Hindlimb muscle (tissue), 1 donor: ENCODE measurements at regions not wholly inside any gene's neighbourhood (a gene's known extent, or its start where the extent isn't known, plus 50 kb on each side); places are given as distances from the start of the nearest gene placed in this dataset.

Experiments
- DNase-seq: peaks from one replicate; pipeline ENCODE4 v3.0.0-alpha.2; 2013

DNA sequence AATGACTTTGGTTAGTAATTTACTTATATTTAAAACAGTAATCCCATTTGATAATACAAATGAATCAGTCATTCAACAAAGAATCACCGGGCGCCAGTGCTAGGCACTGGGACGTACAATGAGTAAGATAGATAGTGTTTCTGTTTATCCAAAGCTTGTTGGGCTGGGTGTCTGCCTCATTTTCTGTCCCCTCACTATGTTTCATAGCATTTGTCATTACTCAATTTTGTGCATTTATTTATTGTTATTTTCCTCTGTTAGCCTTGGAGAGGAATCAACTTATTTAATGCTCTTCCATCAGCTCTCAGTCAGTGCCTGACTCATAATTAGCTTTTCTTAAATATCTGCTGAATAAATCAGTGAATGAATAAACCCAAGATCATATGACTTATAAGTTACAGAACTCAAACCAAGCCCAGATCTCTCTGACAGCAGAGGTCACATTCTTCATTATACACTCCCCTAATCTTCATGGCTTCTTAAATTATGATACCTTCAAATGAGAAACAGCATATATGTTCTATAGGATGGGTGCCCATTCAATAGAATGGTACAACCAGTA, 86.2 kb downstream of the TSPAN8 start:
- DNase-seq, result no peak

DNA sequence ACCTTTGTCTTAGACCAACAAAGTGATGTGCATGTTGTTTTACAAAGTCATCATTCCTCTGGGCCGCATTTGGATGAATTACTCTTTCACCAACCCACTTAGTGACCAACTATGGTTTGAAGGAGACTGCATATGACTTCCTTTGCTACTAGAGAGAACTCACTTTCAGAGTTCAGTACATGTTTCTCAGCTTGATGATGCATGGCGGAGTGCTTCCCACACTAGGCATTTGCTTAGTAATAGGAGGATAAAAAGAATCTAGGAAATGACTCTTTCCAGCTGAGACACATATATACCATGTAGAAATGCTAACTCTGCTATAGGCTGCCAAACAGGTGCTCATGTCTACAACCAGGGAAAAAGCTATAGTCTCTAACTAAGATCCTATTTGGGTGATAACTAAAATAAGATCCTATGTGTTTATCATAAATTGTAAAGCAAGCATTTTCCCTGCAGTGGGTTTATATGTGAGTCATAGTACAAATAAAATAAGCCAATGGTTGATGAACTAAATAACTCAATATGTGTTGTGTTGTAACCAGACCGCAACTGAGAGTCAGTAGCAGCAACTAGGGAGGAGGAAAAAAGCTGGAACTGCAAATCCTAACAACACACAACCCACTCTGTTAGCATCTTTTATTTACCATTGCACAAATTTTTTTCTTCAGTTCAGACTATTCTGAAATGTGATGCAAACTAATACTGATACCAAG, 87.2 kb downstream of the TSPAN8 start:
- DNase-seq, result no peak

DNA sequence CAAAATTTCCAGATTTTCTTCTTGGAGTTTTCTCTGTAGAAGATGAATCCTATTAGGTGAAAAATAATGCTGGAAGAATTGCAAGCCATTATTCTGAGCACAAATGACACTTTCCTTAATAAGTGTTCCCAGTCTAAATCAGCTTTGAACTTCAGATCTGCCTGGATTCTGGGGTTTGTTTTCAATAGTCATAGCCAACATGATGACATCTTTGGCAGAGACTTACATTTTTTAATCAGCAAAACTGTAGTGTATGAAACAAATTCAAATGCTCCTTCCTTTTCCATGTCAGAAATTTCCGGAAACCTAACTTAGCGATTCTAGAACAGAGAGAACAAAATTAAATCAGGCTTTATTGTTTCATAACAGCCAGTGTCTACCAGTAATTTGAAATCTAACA, 88.5 kb downstream of the TSPAN8 start:
- peak; percentile 36 for DNase-seq

DNA sequence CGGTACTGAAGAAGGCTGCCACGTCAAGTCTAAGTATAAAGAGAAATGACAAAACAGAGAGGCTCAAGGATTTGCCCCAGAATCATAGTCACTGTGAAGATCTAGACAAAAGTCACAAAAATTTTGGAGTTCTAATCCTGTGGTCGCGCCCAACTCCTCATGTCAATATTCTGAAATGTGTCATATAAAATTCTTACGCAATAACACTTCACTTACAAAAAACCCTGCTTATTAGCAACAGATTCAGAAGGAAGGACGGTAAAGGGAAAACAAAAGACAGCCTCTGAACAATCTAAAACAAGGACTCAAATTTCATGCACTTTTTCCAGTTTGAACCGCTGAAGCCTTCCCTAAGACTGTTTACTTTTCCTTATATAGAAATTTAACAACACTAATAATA, 94.7 kb downstream of the TSPAN8 start:
- DNase-seq, result no peak

DNA sequence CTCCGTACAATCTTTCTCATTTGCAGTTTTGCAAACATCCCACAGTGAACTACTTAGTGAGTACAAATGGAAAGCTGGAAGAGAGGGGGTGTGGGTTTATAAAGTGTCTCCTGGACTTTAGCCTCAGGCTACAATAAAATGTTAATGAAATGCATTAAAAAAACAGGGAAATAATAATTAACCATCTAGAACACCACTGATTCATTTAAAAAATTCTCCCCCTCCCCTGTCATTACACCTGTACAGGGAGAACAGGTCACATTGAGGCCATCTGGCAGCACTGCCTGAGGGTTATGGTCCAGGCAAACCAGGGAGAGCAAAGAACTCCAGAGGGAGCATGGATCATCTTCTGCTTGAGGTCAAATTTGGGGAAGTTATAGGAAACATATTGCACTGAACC, 96.3 kb downstream of the TSPAN8 start:
- no peak for DNase-seq

DNA sequence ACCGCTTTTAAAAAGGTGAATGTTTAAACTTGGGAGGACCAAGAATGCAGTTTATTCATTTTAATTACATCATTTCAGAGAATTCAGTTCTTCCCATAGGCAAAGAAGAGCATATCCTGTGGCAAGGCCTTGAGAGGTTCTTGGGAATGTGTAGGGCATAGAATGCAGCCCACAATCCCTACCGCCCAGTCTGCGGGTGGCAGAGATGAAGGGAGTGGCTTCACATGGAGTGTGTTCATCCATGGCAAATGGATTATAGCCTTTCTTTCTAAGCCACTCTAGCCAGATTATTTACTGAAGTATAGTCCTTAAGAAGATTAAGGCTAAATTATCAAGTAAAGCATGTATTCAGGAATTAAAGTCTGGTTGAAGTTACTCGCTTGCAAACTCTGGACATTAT, 97.4 kb downstream of the TSPAN8 start:
- DNase-seq, result no peak

DNA sequence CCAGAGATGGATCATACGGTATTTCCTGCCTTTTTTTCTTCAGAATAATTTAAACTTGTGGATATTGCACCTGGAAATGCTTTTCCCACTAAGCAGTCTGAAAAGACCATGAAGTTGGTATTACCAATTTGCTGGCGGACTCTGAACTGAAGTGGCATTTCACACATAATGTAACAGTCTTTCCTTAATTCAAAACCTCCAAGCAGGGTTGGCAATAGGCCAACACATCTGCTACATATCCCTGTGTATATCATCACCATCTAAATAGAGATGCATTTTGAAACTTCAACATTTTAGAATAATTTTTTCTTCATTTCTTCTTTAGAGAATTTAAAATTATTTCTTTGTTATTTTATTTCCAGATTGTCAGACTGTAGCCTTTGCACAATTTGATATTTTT, 100.5 kb downstream of the TSPAN8 start:
- peak; percentile 63 for DNase-seq

DNA sequence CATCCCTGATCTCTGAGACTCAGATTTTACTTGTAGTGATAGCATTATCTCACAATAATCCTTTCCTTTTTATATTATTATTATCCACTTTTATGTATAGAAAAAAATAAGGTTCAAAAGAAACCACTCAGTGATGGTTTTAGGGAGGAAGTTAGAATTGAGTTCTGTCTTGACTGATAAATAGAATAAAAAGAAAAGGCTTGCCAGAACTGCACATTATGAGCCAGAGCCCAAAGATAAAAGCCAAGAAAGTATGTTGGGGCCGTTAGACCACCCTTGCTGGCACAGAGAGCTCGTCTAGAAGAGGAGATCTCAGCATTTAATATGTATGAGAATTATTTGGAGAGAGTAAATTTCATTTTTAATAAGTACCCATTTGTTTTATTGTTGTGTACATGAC, 103.2 kb downstream of the TSPAN8 start:
- DNase-seq, result no peak

DNA sequence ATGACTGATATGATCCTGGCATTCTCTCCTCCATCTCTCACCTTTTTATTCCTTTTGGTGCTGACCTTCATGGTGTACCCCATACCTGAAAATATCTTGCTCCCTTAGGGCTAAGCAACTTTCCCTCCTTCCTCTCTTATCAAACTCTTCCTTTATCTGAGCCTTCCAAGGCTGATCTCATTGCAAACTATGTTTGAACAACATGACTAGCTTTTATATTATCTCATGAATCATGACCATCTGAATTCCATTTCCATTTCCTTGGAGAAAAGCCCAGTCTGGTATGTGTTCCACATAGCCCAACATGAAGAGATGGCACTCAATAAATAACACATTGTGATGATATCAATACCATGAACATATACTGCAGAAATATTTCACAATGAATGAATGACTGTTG, 111.6 kb downstream of the TSPAN8 start:
- DNase-seq, result no peak

DNA sequence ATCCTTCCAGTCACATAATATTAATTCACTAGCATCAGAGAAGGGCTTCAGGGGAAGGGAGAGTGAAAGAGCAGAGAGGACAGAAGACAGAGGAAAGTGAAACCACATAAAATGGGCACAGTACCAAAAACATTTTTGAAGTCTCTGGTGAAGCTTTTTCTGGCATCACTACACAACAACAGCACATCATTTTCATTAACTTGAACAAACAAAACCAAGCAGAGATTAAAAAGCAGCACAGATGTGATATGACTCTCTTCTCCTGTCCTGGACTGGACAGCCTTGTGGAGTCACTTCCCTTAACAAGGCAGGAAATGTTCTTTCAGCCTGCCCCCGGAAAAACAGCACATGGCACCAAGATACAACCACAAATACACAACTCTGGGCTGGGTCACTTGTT, 112.0 kb downstream of the TSPAN8 start:
- peak; percentile 36 for DNase-seq

DNA sequence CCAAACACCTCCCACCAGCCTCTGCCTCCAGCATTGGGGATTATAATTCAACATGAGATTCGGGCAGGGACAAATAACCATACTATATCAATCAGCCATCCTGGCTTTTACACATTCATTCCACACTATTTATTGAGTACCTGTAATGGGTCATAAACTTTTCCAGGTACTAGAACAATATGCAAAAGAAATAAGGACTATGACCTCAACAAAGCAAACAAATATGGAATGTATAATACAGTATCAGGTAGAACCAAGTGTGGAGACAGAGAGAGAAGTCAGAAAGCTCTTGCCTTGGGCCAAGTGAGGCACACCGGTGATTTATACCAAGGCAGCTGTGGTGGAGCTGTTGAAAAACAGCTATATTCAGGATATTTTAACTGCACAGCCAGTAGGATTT, 116.3 kb downstream of the TSPAN8 start:
- DNase-seq, result no peak

DNA sequence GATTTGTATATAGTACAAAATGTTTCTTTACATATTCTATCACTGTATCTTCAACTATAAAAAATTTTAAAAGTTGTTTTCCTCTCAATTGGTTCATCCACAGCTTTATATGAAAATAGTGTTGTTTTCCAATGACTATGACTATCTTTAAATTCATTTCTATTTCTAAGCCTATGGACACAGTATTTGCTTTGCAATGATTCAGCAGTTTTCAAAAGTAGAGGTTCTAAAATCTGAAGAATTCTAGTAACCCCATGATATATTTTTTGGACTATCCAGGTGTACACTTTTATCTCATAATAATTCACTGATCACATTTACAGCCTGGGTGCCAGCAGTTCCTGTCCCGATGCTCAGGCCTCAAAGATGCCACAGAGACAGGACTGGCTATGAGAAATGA, 118.4 kb upstream of the PTPRR start:
- DNase-seq, result no peak

DNA sequence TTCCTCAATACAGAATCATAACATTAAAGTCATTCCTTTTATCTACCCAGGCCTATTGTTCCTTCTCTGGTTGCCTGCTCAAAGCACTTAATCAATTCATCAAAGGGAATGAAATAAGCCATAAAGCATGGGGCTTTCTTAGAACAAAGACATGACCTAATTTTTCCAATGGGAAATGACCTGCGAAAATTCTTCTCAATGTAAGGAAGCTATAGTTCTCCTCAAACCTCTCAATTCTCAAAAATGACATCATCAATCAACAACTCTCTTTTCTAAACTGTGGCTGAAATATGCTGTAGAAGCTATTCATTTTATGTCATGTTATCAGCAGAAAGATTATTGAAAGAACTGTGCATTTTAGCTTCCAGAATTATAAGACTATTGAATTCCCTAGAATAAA, 116.0 kb upstream of the PTPRR start:
- no peak for DNase-seq

DNA sequence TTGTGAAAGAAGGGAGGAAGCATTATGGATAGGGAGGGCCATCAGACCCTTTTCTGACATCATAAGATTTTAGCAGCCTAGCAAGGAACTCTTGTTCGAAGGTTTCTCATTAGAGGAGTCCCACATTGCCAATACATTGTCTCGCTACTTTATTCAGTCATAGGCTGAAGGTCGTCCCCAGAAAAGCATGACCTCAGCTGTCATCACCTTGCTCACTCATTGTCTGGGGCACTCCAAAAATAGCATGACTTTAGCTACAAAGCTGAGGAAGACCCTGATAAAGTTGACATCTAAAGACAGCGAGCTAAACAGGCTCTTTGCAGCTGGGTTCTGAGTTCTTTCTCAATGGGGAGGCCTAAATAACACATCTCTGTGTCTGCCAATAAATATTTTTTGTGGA, 112.4 kb upstream of the PTPRR start:
- DNase-seq, result no peak

DNA sequence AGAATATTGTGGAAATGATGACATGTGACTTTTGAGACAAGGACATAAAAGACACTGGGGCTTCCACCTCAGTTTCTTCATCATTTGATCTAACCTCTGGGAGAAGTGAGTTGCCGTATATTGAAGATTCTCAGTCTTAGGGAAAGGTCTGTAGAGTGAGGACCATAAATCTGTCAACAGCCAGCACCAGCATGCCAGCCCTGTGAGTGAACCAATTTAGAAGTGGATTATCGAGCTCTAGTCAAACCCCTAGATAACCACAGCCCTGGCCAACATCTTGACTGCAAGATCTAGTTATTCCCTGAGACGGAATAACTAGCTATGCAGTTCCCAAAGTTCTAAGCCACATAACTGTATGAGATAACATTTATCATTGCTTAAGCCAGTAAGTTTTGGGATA, 108.8 kb upstream of the PTPRR start:
- no peak for DNase-seq

DNA sequence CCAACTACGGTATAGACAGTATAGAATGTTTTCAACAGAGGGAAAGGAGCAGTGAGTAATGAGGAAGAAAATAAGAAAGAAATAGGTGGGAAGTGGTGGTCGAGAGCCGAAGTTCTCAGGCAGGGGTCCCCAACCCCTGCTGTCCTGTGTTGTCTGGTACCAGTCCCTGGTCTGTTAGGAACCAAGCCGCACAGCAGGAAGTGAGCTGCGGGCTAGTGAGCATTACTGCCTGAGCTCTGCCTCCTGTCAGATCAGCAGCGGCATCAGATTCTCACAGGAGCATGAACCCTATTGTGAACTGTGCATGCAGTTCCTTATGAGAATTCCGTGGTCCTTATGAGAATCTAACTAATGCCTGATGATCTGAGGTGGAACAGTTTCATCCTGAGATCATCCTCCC, 107.3 kb upstream of the PTPRR start:
- no peak for DNase-seq

DNA sequence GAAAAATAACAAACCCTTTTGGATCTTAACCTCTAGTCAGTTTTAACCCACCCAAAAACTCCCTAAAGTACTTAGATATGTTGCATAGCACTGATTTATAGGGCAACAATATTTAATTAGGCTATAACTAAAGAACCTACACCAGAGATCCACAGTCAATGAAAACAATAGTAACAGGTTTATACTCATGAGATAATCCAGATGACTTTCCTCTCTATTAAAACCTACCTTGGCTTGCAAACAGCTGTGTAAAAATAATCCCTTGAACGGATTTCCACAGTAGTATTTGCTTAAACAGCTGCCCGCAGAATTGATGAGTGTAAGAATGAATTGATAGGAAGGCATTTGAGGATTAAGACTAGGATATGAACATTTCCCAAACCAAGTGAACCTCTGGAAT, 104.3 kb upstream of the PTPRR start:
- DNase-seq, result no peak

DNA sequence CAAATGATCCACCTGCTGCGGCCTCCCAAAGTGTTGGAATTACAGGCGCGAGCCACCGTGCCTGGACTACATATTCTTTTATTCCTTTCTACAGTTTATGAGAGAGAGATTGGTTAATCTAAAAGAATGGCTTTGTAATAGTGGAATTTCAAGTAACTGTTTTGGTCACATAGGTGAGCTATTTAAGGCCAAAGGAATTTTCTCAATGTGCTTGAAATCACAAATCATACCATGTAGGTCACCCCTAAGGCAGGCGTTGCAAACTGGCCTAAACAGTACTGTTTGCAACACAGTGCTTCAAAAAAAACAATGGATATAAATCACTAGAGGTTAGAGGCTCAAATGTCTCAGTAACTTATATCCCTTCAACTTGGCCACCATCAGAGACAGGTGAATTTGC, 103.7 kb upstream of the PTPRR start:
- DNase-seq, result no peak

DNA sequence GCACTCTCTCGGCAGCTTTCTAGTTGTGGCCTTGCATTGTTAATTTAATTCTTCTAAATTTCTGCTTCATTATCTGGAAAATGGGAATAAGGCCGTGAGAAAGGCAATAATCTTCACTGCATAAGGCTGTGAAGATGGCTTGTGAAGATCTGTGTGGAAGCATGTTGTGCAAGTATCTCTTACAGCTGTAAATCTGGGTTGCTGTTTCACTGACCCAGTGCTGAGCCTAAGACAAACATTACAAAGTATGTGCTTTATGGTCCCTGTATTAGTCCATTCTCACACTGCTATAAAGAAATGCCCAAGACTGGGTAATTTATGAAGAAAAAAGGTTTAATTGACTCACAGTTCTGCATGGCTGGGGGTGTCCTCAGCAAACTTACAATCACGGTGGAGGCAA, 101.0 kb upstream of the PTPRR start:
- DNase-seq, result no peak

DNA sequence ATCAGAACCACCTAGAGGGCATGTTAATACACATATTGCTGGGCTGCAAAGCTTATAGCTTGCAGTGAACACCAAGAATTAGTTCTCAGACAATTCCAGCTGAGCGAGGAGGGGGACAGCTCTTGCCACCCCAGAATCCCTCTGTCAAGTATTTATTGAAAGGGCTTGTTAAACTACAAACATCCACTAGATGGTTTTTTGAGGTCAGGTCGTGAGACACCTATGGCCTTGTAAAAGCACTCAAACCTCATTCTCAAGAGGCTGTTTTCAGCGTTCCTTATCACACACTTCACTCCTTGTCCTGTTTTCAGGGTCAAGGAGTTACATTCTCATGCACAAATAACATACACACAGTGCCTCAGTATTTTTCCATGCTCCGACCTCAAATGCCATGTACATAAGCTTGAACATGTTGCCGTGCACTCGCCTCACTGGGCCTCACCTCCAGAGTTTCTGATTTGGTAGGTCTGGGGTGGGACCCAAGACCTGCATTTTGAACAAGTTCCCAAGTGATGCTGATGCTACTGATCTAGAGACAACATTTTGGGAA, 98.8 kb upstream of the PTPRR start:
- DNase-seq, result no peak

DNA sequence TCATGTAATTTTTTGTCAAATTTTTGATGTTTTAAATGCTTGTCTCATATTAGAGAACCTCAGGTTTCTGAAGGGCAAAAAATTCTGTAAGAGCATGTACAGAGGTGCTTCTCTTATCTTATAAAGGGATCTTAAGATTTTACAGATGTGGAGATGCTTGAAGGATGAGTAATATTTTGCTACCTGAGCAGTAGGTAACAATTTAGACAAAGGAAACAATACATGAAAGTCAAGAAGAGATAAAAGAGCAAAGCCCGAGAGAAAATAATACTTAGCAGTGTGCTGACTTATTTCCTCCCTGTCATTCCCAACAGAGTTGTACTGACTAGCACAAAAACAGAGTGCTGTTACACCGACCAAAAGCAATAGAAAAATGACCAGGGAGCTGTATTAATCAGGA, 98.1 kb upstream of the PTPRR start:
- DNase-seq, result no peak

DNA sequence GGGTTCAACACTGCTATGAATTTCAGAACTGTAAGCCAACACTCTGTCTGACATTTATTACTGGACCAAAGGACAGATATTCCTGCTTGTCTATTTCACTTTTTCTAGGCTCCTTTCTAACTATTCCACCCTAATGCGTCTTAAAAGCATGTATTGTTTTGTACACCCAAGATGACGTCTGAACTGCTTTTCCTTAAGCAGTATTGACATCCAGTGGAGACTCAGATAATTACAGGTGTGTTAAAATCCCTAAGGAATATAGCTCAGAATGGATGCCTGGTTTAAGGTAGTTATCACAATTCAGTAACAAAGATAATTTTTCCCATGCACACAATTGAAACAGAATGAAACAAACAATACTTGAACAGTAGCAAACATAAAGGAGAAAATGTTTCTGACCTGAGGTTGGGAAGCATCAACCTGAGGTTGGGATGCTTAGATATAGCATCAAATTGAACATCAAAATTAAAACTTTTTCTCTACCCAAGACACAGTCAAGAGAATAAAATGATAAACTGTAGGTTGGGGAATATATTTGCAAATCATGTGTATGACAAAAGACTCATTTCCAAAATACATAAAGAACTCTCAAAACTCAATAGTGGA, 93.7 kb upstream of the PTPRR start:
- DNase-seq, result no peak

DNA sequence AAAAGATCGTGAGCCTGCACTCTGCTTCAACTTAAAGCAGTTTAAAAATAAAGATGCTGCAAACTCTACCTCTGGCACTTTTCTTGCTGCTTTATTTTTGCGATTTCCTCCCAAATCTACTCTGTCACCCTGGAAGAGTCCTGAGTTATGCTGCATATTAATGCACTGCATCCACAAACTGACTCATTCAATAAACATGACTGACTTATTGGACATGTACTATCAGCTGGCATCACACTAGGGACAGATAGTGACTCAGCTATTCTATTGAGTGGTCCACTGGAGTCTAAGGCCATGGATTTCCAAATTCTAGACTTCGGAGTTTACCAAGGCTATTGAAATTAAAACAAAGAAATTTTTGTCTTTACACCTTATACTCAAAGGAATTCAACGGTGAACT, 90.7 kb upstream of the PTPRR start:
- DNase-seq, result no peak

DNA sequence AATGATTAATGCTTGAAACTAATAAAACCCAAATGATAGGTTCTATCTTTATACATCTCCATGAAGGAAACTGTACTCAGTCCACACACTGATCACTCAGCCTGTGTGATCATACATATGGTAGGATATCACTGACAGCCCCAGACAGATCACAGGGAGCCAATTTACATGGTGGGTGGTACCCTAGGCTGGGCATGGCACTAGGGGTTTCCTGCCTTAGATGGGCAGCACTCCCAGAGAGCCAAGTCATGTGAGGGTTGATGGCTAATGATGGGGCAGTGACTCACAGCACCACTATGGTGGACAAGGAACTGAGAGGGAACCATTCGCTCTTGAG, 89.6 kb upstream of the PTPRR start:
- no peak for DNase-seq
